ENCODE measurements at regions not wholly inside any gene's neighbourhood (a gene's known extent, or its start where the extent isn't known, plus 50 kb on each side); places are given as distances from the start of the nearest gene placed in this dataset.
"Not testable (repeated sequence)": the region's sequence is repeated elsewhere in the genome, so short reads cannot be mapped to it uniquely, and the experiment has no call there.

DNA sequence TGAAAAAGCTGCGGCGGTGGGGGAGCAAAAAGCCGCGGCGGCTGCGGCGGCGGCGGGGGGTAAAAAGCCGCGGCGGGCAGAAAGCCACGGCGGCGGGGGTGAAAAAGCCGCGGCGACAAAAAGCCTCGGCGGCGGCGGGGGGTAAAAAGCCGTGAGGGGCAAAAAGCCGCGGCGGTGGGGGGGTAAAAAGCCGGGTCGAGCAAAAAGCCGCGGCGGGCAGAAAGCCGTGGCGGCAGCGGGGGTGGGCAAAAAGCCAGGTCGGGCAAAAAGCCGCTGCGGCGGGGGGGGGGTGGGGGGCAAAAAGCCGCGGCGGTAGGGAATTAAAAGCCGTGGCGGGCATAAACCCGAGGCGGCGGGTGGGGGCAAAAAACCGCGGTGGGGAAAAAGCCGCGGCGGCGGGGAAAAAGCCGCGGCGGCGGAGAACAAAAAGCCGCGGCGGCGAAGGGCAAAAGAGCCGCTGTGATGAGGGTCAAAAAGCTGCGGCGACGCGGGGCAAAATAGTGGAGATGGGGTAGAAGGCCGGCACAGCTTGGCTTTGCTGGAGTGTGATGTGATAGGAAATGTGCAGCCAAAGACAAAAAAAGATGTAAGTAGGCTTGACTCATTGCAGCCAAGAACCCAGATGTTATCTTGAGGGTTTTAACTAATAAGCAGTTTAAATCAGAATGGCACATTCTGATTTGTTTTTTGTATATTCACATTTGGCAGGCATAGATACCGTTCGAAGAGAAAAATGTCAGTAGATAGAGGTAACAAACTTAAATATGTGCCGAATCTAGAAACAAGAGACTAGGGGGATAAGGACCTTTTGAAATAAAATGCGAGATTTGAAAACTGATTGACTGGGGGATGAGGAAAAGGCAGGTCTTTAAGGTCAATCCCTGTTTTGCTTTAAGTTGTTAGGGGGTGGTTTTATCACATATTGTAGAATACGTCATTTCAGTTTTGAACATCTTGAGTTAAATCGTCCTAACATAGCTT, 509.9 kb downstream of the FOXD4L5 start:
- TF ChIP-seq, protein P1, sequence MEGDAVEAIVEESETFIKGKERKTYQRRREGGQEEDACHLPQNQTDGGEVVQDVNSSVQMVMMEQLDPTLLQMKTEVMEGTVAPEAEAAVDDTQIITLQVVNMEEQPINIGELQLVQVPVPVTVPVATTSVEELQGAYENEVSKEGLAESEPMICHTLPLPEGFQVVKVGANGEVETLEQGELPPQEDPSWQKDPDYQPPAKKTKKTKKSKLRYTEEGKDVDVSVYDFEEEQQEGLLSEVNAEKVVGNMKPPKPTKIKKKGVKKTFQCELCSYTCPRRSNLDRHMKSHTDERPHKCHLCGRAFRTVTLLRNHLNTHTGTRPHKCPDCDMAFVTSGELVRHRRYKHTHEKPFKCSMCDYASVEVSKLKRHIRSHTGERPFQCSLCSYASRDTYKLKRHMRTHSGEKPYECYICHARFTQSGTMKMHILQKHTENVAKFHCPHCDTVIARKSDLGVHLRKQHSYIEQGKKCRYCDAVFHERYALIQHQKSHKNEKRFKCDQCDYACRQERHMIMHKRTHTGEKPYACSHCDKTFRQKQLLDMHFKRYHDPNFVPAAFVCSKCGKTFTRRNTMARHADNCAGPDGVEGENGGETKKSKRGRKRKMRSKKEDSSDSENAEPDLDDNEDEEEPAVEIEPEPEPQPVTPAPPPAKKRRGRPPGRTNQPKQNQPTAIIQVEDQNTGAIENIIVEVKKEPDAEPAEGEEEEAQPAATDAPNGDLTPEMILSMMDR (IDR thresholded peaks at IDR 0.05), result not testable (repeated sequence)
- not testable (repeated sequence) for TF ChIP-seq POLR2AphosphoS5 (IDR thresholded peaks at IDR 0.05; ENCODE audit: low read depth, low read length)
